Activated CD4-positive, alpha-beta T cell treated with anti-CD3 and anti-CD28 coated beads for 36 hours (primary cell): ENCODE measurements at regions not wholly inside any gene's neighbourhood (a gene's known extent, or its start where the extent isn't known, plus 50 kb on each side); places are given as distances from the start of the nearest gene placed in this dataset.

Experiments
- ATAC-seq: fragments of 200-7000 bp; cut with Tn5 transposase; one replicate; pipeline ENCODE4 v1.10.0; 2021; ENCODE audit warnings: mild to moderate bottlenecking, moderate library complexity
- CTCF ChIA-PET: fragments of 350-600 bp; sonication (Branson Sonifier 250); formaldehyde crosslinking; loops from one replicate; lab custom pipeline; 2021; ENCODE audit warnings: antibody characterized with exemption; lab: Charles Lee
- POLR2A ChIA-PET: fragments of 350-600 bp; sonication (Branson Sonifier 250); formaldehyde crosslinking; loops from one replicate; lab custom pipeline; 2021; ENCODE audit warnings: antibody characterized with exemption, inconsistent platforms; lab: Charles Lee
- DNase-seq: peaks from one replicate; pipeline ENCODE4 v3.0.0-alpha.2; 2020
- H3K27ac Mint-ChIP-seq: one replicate; pipeline ENCODE4 v1.8.0; 2021; ENCODE audit warnings: mixed read lengths
- H3K27me3 Mint-ChIP-seq: one replicate; pipeline ENCODE4 v1.8.0; 2021; ENCODE audit warnings: mixed read lengths
- H3K36me3 Mint-ChIP-seq: one replicate; pipeline ENCODE4 v1.8.0; 2021; ENCODE audit warnings: low read depth, mixed read lengths
- H3K4me1 Mint-ChIP-seq: one replicate; pipeline ENCODE4 v1.8.0; 2021; ENCODE audit warnings: mixed read lengths
- H3K4me3 Mint-ChIP-seq: one replicate; pipeline ENCODE4 v1.8.0; 2021; ENCODE audit warnings: mild to moderate bottlenecking, moderate library complexity, mixed read lengths
- H3K9me3 Mint-ChIP-seq: one replicate; pipeline ENCODE4 v1.8.0; 2021; ENCODE audit warnings: low read depth, mixed read lengths
- intact Hi-C, 2 experiments: fragments of 100-400 bp; cut with DNase I in 1 of 2; cut with micrococcal nuclease in 1 of 2; formaldehyde crosslinking; loops; one replicate each; pipeline versions ENCODE4 v1.14.2 to v1.15.1; 2022 to 2024; cut with DNase I, micrococcal nuclease

DNA sequence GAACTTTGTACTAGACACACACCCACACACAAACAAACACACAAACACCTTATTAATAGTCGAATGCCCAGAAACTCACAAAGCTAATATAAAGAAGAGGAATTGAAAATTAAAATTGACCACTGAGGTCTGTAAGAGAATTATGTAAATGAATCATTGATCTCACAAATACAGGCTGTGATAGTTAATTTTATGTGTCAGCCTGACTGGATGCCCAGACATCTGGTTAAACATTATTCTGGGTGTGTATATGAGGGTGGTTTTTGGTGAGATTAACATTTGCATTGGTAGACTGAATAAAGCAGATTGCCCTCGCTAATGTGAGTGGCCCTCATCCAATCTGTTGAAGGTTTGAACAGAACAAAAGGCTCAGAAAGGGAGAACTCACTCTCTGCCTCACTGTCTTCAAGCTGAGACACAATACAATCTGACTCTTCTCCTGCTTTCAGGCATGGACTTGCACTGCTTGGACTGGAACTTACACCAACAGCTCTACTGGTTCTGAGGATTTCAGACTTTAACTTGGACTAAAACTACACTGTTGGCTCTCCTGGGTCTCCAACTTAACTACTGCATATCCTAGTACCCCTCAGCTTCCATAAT lies 199.4 kb upstream of the TTC14 start:
- ATAC-seq (no peak), DNase-seq (no peak)
- Mint-ChIP-seq H3K9me3 (no peaks in the 10 kb centered on the region), H3K36me3 (no peaks in the 10 kb centered on the region), H3K27ac (no peak overlapping the region), H3K4me3 (no peak overlapping the region), H3K27me3 (no peaks in the 10 kb centered on the region), H3K4me1 (no peaks in the 10 kb centered on the region)
- POLR2A ChIA-PET: no interaction called here
- intact Hi-C loops: no loop called here
- CTCF ChIA-PET: no interaction called here

- ATAC-seq: no peak
- Mint-ChIP-seq H3K27ac (no peak overlapping the region), H3K9me3 (no peaks in the 10 kb centered on the region), H3K36me3 (no peaks in the 10 kb centered on the region), H3K4me1 (no peaks in the 10 kb centered on the region), H3K4me3 (no peak overlapping the region), H3K27me3 (no peaks in the 10 kb centered on the region)
- ChIA-PET CTCF (no interaction called here), POLR2A (no interaction called here)
- intact Hi-C loops: no loop called here
- DNase-seq: no peak
Observed at GRCh38 chr3:180403156-180403555, 198.8 kb upstream of the TTC14 start.

- ChIA-PET POLR2A (no interaction called here), CTCF (interaction anchor here (0.9 kb wide), 1 partner anchor 17 kb away, joined by 3 read pairs; no protein-coding TSS in a partner anchor)
- Mint-ChIP-seq H3K9me3 (no peaks in the 10 kb centered on the region), H3K4me3 (no peak overlapping the region), H3K27me3 (no peaks in the 10 kb centered on the region), H3K4me1 (no peaks in the 10 kb centered on the region), H3K36me3 (no peaks in the 10 kb centered on the region), H3K27ac (no peak overlapping the region)
- DNase-seq: no peak
- no peak for ATAC-seq
- intact Hi-C loops: no loop called here
Observed at GRCh38 chr3:180408654-180409053, 193.3 kb upstream of the TTC14 start.

GRCh38 chr3:180409170-180409569 lies 192.8 kb upstream of the TTC14 start:
- H3K36me3 Mint-ChIP-seq: no peaks in the 10 kb centered on the region
- ChIA-PET POLR2A (no interaction called here), CTCF (interaction anchor here (0.9 kb wide), 1 partner anchor 17 kb away, joined by 3 read pairs; no protein-coding TSS in a partner anchor)
- no peak for DNase-seq
- no peak overlapping the region for H3K4me3 Mint-ChIP-seq
- H3K9me3 Mint-ChIP-seq: no peaks in the 10 kb centered on the region
- H3K27me3 Mint-ChIP-seq: no peaks in the 10 kb centered on the region
- no peak for ATAC-seq
- no peak overlapping the region for H3K27ac Mint-ChIP-seq
- intact Hi-C loops: no loop called here
- no peaks in the 10 kb centered on the region for H3K4me1 Mint-ChIP-seq

DNA sequence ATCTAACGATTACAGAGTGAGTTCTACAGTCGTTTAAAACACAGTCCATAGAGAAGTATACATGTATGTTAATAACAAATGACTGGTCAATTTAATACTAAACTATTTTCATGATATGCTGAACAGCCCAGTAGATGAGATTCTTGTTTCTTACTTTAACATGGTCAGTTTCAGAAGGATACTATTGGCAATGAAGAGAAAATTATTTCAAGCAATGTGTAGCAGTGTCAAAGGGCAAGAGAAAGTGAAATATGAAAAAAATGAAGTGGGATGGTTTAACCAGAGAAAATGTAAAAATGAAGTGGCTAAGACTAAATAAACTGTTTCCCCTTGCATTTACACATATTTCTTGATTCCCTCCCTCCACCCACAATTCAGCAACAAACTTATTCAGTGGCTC lies 192.1 kb upstream of the TTC14 start:
- no peak for ATAC-seq

DNA sequence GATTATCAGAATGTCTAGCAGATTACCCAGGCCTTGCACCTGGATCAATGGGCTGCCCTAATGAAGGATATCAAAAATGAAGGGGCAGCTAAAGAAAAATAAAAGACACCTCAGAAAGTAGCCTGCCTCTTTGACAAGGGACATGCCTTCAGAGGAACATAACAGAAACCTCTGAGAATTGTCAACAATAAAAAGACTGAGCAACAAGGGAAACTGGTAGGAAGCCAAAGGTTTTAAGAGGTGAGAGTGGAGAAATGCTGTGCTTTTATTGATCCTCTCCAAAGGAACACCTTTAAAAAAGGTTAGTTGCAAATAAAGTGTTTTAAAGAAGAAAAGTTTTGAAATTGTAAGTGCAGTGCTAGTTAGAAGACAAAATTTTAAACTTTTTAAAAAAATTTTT lies 187.8 kb upstream of the TTC14 start:
- no peak for DNase-seq
- no peaks in the 10 kb centered on the region for H3K36me3 Mint-ChIP-seq
- no peak overlapping the region for H3K27ac Mint-ChIP-seq
- H3K4me3 Mint-ChIP-seq: no peak overlapping the region
- no peaks in the 10 kb centered on the region for H3K27me3 Mint-ChIP-seq
- no peak for ATAC-seq
- POLR2A ChIA-PET: no interaction called here
- H3K4me1 Mint-ChIP-seq: no peaks in the 10 kb centered on the region
- intact Hi-C loops: no loop called here
- H3K9me3 Mint-ChIP-seq: no peaks in the 10 kb centered on the region
- CTCF ChIA-PET: no interaction called here

More for the DNA sequence above, 192.1 kb upstream of the TTC14 start:
- H3K4me1 Mint-ChIP-seq: no peaks in the 10 kb centered on the region
- CTCF ChIA-PET: no interaction called here
- intact Hi-C loops: no loop called here
- no peak overlapping the region for H3K4me3 Mint-ChIP-seq
- H3K9me3 Mint-ChIP-seq: no peaks in the 10 kb centered on the region
- no peaks in the 10 kb centered on the region for H3K27me3 Mint-ChIP-seq
- no peak for DNase-seq
- no peak overlapping the region for H3K27ac Mint-ChIP-seq
- no peaks in the 10 kb centered on the region for H3K36me3 Mint-ChIP-seq
- POLR2A ChIA-PET: no interaction called here

GRCh38 chr3:180416111-180416594 lies 185.8 kb upstream of the TTC14 start:
- intact Hi-C loops: no loop called here
- Mint-ChIP-seq H3K4me1 (no peaks in the 10 kb centered on the region), H3K27me3 (no peaks in the 10 kb centered on the region), H3K36me3 (no peaks in the 10 kb centered on the region), H3K4me3 (no peak overlapping the region), H3K27ac (no peak overlapping the region), H3K9me3 (no peaks in the 10 kb centered on the region)
- no peak for ATAC-seq
- no peak for DNase-seq
- ChIA-PET POLR2A (no interaction called here), CTCF (no interaction called here)

- ChIA-PET CTCF (no interaction called here), POLR2A (no interaction called here)
- DNase-seq (no peak), ATAC-seq (no peak)
- Mint-ChIP-seq H3K27me3 (no peaks in the 10 kb centered on the region), H3K4me1 (no peaks in the 10 kb centered on the region), H3K27ac (no peak overlapping the region), H3K36me3 (no peaks in the 10 kb centered on the region), H3K4me3 (no peak overlapping the region), H3K9me3 (no peaks in the 10 kb centered on the region)
- intact Hi-C loops: no loop called here
Observed at GRCh38 chr3:180417241-180417640, 184.7 kb upstream of the TTC14 start.

GRCh38 chr3:180420016-180420415 lies 181.9 kb upstream of the TTC14 start:
- intact Hi-C loops: no loop called here
- ChIA-PET POLR2A (no interaction called here), CTCF (no interaction called here)
- no peak overlapping the region for H3K27ac Mint-ChIP-seq
- no peak for DNase-seq
- no peaks in the 10 kb centered on the region for H3K27me3 Mint-ChIP-seq
- peaks cover 3% of the 10 kb centered on the region for H3K9me3 Mint-ChIP-seq
- H3K4me1 Mint-ChIP-seq: no peaks in the 10 kb centered on the region
- no peak overlapping the region for H3K4me3 Mint-ChIP-seq
- ATAC-seq: no peak
- no peaks in the 10 kb centered on the region for H3K36me3 Mint-ChIP-seq

DNA sequence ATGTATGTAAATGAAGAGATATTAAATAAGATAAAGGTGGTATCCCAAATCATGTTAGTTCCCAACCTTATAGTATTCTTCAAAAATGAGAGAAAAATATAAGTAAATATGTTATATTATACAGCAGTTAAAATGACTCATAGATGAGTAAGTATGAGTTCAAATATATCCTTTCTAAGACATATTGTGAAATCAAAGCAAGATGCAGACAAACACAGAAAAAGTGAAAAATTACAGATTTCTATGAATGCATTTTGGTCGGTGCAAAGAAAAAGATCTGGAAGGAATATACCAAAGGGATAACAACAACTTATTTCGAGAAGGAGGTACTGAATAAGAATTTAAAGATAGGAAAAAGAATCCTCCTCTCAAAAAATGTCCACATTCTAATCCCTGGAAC lies 181.2 kb upstream of the TTC14 start:
- no peak for ATAC-seq
- Mint-ChIP-seq H3K36me3 (no peaks in the 10 kb centered on the region), H3K27ac (no peak overlapping the region), H3K4me1 (no peaks in the 10 kb centered on the region), H3K4me3 (no peak overlapping the region), H3K27me3 (no peaks in the 10 kb centered on the region), H3K9me3 (peaks cover 3% of the 10 kb centered on the region)
- ChIA-PET CTCF (no interaction called here), POLR2A (no interaction called here)
- intact Hi-C loops: no loop called here
- no peak for DNase-seq

DNA sequence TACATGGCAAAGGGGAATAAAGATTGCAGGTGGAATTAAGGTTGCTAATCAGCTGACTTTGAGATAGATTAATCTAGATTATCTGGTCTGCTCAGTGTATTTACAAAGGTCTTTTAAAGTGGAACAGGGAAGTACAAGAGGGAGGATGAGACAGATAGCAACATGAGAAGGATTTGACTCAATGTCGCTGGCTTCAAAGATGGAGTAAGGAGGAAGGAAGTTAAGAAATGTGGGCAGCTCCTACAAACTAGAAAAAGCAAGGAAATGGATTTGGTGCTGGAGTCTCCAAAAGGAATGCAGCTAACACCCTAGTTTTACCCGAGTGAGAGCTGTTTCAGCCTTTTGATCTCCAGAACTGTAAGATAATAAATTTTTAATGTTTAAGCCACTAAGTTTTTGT lies 180.7 kb upstream of the TTC14 start:
- Mint-ChIP-seq H3K4me1 (no peaks in the 10 kb centered on the region), H3K27me3 (no peaks in the 10 kb centered on the region), H3K27ac (no peak overlapping the region), H3K9me3 (peaks cover 3% of the 10 kb centered on the region), H3K36me3 (no peaks in the 10 kb centered on the region), H3K4me3 (no peak overlapping the region)
- DNase-seq (no peak), ATAC-seq (no peak)
- intact Hi-C loops: no loop called here
- POLR2A ChIA-PET: no interaction called here
- CTCF ChIA-PET: no interaction called here

GRCh38 chr3:180421721-180422120 lies 180.2 kb upstream of the TTC14 start:
- no peaks in the 10 kb centered on the region for H3K4me1 Mint-ChIP-seq
- H3K9me3 Mint-ChIP-seq: peaks cover 3% of the 10 kb centered on the region
- intact Hi-C loops: no loop called here
- ChIA-PET CTCF (no interaction called here), POLR2A (no interaction called here)
- ATAC-seq: no peak
- H3K27me3 Mint-ChIP-seq: no peaks in the 10 kb centered on the region
- no peak for DNase-seq
- no peak overlapping the region for H3K4me3 Mint-ChIP-seq
- H3K27ac Mint-ChIP-seq: no peak overlapping the region
- H3K36me3 Mint-ChIP-seq: no peaks in the 10 kb centered on the region
